Body of pancreas (tissue), 4 donors: ENCODE measurements at regions not wholly inside any gene's neighbourhood (a gene's known extent, or its start where the extent isn't known, plus 50 kb on each side); places are given as distances from the start of the nearest gene placed in this dataset.

Experiments used
- CTCF ChIP-seq, 7 experiments: fragments of 450-650 bp in 4 of 7; fragments of 200-600 bp in 3 of 7; sonication (generic) in 3 of 7; IDR thresholded peaks; one replicate each; pipeline ENCODE4 v1.5.1; 2016 to 2019; ENCODE audit warnings: antibody characterized with exemption in 7 of 7
- POLR2A ChIP-seq, 3 donors: fragments of 450-650 bp; IDR thresholded peaks; one replicate each; pipeline ENCODE4 v1.6.1; 2016; ENCODE audit warnings: antibody characterized with exemption in 3 of 3, mild to moderate bottlenecking in 2 of 3

- TF ChIP-seq CTCF (IDR thresholded peaks at IDR 0.05) (no peak), POLR2A (IDR thresholded peaks at IDR 0.05) (no peak)
Measured at GRCh38 chr6:93554018-93554417, 134.7 kb upstream of the EPHA7 start.
